Common myeloid progenitor, CD34-positive (primary cell): ENCODE measurements at regions not wholly inside any gene's neighbourhood (a gene's known extent, or its start where the extent isn't known, plus 50 kb on each side); places are given as distances from the start of the nearest gene placed in this dataset.

Experiments used
- CTCF ChIA-PET: fragments of 350-600 bp; sonication (Branson Sonifier 250); formaldehyde crosslinking; loops from one replicate; lab custom pipeline; 2021; ENCODE audit warnings: antibody characterized with exemption; lab: Charles Lee
- POLR2A ChIA-PET: fragments of 350-600 bp; sonication (Branson Sonifier 250); formaldehyde crosslinking; loops from one replicate; lab custom pipeline; 2021; ENCODE audit warnings: antibody characterized with exemption; lab: Charles Lee
- DNase-seq, 3 donors: peaks; one replicate each; pipeline versions ENCODE4 v3.0.0 to v3.0.0-alpha.2; 2013
- H3K27ac ChIP-seq, 2 experiments: 1 replicate in 1 of 2; 2 replicates in 1 of 2; pipeline ENCODE4 v1.7.0; 2013; ENCODE audit warnings: inconsistent platforms in 2 of 2, low read length in 2 of 2, mild to moderate bottlenecking in 2 of 2, low read depth in 1 of 2, moderate library complexity in 1 of 2; ENCODE audit not compliant: severe bottlenecking in 2 of 2, insufficient read depth in 1 of 2, poor library complexity in 1 of 2
- H3K27me3 ChIP-seq, 5 experiments: replicated peaks in 2 of 5; 1 replicate in 3 of 5; 2 replicates in 2 of 5; pipeline versions ENCODE4 v1.6.1 to v1.7.0; 2013; ENCODE audit warnings: low read length in 4 of 5, mild to moderate bottlenecking in 2 of 5, moderate library complexity in 2 of 5, inconsistent platforms in 1 of 5; ENCODE audit not compliant: insufficient read depth in 5 of 5, control insufficient read depth in 4 of 5
- H3K36me3 ChIP-seq, 4 experiments: 1 replicate in 2 of 4; 2 replicates in 2 of 4; pipeline versions ENCODE4 v1.6.1 to v1.7.0; 2013; ENCODE audit warnings: low read length in 3 of 4, control low read depth in 1 of 4, mild to moderate bottlenecking in 1 of 4; ENCODE audit not compliant: control insufficient read depth in 4 of 4, insufficient read depth in 4 of 4
- H3K4me1 ChIP-seq, 4 experiments: 1 replicate in 3 of 4; 2 replicates in 1 of 4; pipeline versions ENCODE4 v1.6.1 to v1.7.1; 2013; ENCODE audit warnings: low read length in 3 of 4, mild to moderate bottlenecking in 3 of 4, control low read depth in 1 of 4, inconsistent platforms in 1 of 4, moderate library complexity in 1 of 4; ENCODE audit not compliant: control insufficient read depth in 4 of 4, insufficient read depth in 4 of 4; ENCODE audit errors: control extremely low read depth in 1 of 4
- H3K4me3 ChIP-seq, 7 experiments: 1 replicate in 4 of 7; 2 replicates in 3 of 7; pipeline versions ENCODE4 v1.5.1 to v1.7.0; 2013; ENCODE audit warnings: mild to moderate bottlenecking in 7 of 7, low read length in 6 of 7, moderate library complexity in 6 of 7, inconsistent platforms in 2 of 7, low read depth in 2 of 7, control low read depth in 1 of 7; ENCODE audit not compliant: insufficient read depth in 4 of 7, control insufficient read depth in 1 of 7; ENCODE audit errors: extremely low read depth in 1 of 7
- H3K9me3 ChIP-seq, 5 experiments: 1 replicate in 4 of 5; 2 replicates in 1 of 5; pipeline versions ENCODE4 v1.6.1 to v1.7.1; 2013; ENCODE audit warnings: low read length in 4 of 5, mild to moderate bottlenecking in 2 of 5, inconsistent platforms in 1 of 5, low read depth in 1 of 5, moderate library complexity in 1 of 5; ENCODE audit not compliant: control insufficient read depth in 4 of 5, insufficient read depth in 2 of 5; ENCODE audit errors: control extremely low read depth in 1 of 5
- WGBS: methylation state at CpG from one replicate; pipeline ENCODE4 v1.1.5; 2013; ENCODE audit not compliant: insufficient coverage; 5-methylcytosine and 5-hydroxymethylcytosine counted together

- ChIA-PET POLR2A (no interaction called here), CTCF (interaction anchor here (0.7 to 0.8 kb wide), 2 partner anchors 9 to 237 kb away, joined by 3 read pairs; no protein-coding TSS in a partner anchor)
- no peak for DNase-seq
- H3K27ac ChIP-seq = no peak overlapping the region
- no peaks in the 10 kb centered on the region for H3K4me1 ChIP-seq
- no peaks in the 10 kb centered on the region for H3K9me3 ChIP-seq
- H3K36me3 ChIP-seq = no peaks in the 10 kb centered on the region
- H3K27me3 ChIP-seq = no peaks in the 10 kb centered on the region
- H3K4me3 ChIP-seq = no peak overlapping the region
- WGBS = 100% methylated on average over 2 of the region's 3 CpGs
These were observed 171.3 kb downstream of the SNCA start for GRCh38 chr4:89665662-89666061.

GRCh38 chr4:89664521-89664920 is 172.4 kb downstream of the SNCA start:
- Histone ChIP-seq H3K4me3 (no peak overlapping the region), H3K9me3 (no peaks in the 10 kb centered on the region), H3K27ac (no peak overlapping the region), H3K4me1 (no peaks in the 10 kb centered on the region), H3K27me3 (no peaks in the 10 kb centered on the region), H3K36me3 (no peaks in the 10 kb centered on the region)
- ChIA-PET POLR2A (no interaction called here), CTCF (interaction anchor here (0.7 to 1.0 kb wide), 2 partner anchors 205 to 238 kb away, joined by 3 read pairs; no protein-coding TSS in a partner anchor)
- DNase-seq = no peak

GRCh38 chr4:89661173-89661899 is 175.6 kb downstream of the SNCA start:
- CTCF ChIA-PET = interaction anchor here (1.0 to 1.3 kb wide), 3 partner anchors 10 to 632 kb away, joined by 3 to 4 read pairs (median 4); no protein-coding TSS in a partner anchor

GRCh38 chr4:89660444-89661172 is 176.4 kb downstream of the SNCA start:
- Histone ChIP-seq H3K27ac (no peak overlapping the region), H3K4me3 (no peak overlapping the region)

More at GRCh38 chr4:89661173-89661899, 175.6 kb downstream of the SNCA start:
- WGBS = 73% methylated on average over 2 of the region's 3 CpGs
- no peaks in the 10 kb centered on the region for H3K36me3 ChIP-seq
- POLR2A ChIA-PET = no interaction called here
- H3K4me1 ChIP-seq = no peaks in the 10 kb centered on the region
- no peaks in the 10 kb centered on the region for H3K9me3 ChIP-seq
- no peak overlapping the region for H3K27ac ChIP-seq
- no peak overlapping the region for H3K4me3 ChIP-seq
- H3K27me3 ChIP-seq = no peaks in the 10 kb centered on the region
- no peak for DNase-seq

GRCh38 chr4:89658701-89659024 is 178.3 kb downstream of the SNCA start:
- Histone ChIP-seq H3K27ac (no peak overlapping the region), H3K9me3 (no peaks in the 10 kb centered on the region), H3K4me1 (no peaks in the 10 kb centered on the region), H3K27me3 (no peaks in the 10 kb centered on the region), H3K36me3 (no peaks in the 10 kb centered on the region), H3K4me3 (no peak overlapping the region)
- ChIA-PET CTCF (interaction anchor here (0.9 to 2.4 kb wide), 5 partner anchors 12 to 212 kb away, joined by 3 to 9 read pairs (median 7); no protein-coding TSS in a partner anchor), POLR2A (no interaction called here)
- 93% methylated on average over 2 of the region's 2 CpGs for WGBS
- DNase-seq = no peak

More at GRCh38 chr4:89660444-89661172, 176.4 kb downstream of the SNCA start:
- WGBS = 100% methylated on average over 1 of the region's 4 CpGs
- ChIA-PET CTCF (interaction anchor here (1.0 to 1.3 kb wide), 3 partner anchors 11 to 633 kb away, joined by 3 to 4 read pairs (median 4); no protein-coding TSS in a partner anchor), POLR2A (no interaction called here)
- no peaks in the 10 kb centered on the region for H3K4me1 ChIP-seq
- H3K27me3 ChIP-seq = no peaks in the 10 kb centered on the region
- H3K9me3 ChIP-seq = no peaks in the 10 kb centered on the region
- no peak for DNase-seq
- no peaks in the 10 kb centered on the region for H3K36me3 ChIP-seq

- peak; percentile 42 to 63 (median 62) for DNase-seq
- no peak overlapping the region for H3K4me3 ChIP-seq
These were observed 178.8 kb downstream of the SNCA start for GRCh38 chr4:89657931-89658700.

More at GRCh38 chr4:89657931-89658700, 178.8 kb downstream of the SNCA start:
- no peaks in the 10 kb centered on the region for H3K4me1 ChIP-seq
- ChIA-PET CTCF (interaction anchor here (0.7 to 2.4 kb wide), 15 partner anchors 13 to 641 kb away, joined by 3 to 10 read pairs (median 3); no protein-coding TSS in a partner anchor), POLR2A (no interaction called here)
- H3K9me3 ChIP-seq = no peaks in the 10 kb centered on the region
- H3K27me3 ChIP-seq = no peaks in the 10 kb centered on the region
- no peaks in the 10 kb centered on the region for H3K36me3 ChIP-seq
- no peak overlapping the region for H3K27ac ChIP-seq
- WGBS = 47% methylated on average over 3 of the region's 3 CpGs
